ENCODE measurements at regions not wholly inside any gene's neighbourhood (a gene's known extent, or its start where the extent isn't known, plus 50 kb on each side); places are given as distances from the start of the nearest gene placed in this dataset.

GRCh38 chr18:41753826-41754225 lies 201.2 kb upstream of the PIK3C3 start:
- no peak for TF ChIP-seq CTCF (conservative IDR thresholded peaks at IDR 0.05 in 1 of 2, IDR thresholded peaks at IDR 0.05 in 1 of 2; ENCODE audit: extremely low read depth in 1 of 2, insufficient read depth in 1 of 2, low read depth in 1 of 2, low read length in 2 of 2)
- no peak for TF ChIP-seq EZH2 (IDR thresholded peaks at IDR 0.05; ENCODE audit: borderline replicate concordance, low read length)
